AG10803 (cell line): ENCODE measurements at regions not wholly inside any gene's neighbourhood (a gene's known extent, or its start where the extent isn't known, plus 50 kb on each side); places are given as distances from the start of the nearest gene placed in this dataset.

ENCODE experiments used
- DNase-seq: peaks from one replicate; pipeline ENCODE4 v3.0.0; 2010; ENCODE audit warnings: low read depth
- H3K4me3 ChIP-seq: 2 replicates; pipeline ENCODE4 v1.5.1; 2011; ENCODE audit warnings: mild to moderate bottlenecking, low read length, control low read depth
- TF ChIP-seq, protein P1 (sequence below): conservative IDR thresholded peaks from 2 replicates; pipeline ENCODE4 v1.5.1; 2011; ENCODE audit warnings: mild to moderate bottlenecking, low read length, control low read depth, inconsistent platforms

DNA sequence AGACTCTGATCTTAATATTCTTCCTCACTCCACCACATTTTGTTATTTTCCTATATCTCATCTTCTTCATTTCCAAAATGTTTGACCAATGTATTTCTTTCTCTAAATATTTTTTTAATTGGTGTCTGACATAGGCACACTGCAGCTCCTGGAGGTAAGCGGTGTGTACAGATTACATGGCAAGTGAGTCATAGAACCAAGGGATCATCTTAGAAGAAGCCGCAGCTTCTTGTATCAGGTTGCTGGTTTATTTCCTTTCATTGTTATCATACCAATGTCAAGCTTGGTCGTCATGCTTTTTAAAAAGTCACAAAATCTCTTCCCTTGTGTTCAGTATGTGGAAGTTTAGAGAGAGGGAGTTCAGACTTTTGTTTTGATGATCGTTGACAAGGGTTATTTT, 526.1 kb upstream of the CDH18 start:
- no peak for DNase-seq
- H3K4me3 ChIP-seq = no peak overlapping the region
- TF ChIP-seq, protein P1, sequence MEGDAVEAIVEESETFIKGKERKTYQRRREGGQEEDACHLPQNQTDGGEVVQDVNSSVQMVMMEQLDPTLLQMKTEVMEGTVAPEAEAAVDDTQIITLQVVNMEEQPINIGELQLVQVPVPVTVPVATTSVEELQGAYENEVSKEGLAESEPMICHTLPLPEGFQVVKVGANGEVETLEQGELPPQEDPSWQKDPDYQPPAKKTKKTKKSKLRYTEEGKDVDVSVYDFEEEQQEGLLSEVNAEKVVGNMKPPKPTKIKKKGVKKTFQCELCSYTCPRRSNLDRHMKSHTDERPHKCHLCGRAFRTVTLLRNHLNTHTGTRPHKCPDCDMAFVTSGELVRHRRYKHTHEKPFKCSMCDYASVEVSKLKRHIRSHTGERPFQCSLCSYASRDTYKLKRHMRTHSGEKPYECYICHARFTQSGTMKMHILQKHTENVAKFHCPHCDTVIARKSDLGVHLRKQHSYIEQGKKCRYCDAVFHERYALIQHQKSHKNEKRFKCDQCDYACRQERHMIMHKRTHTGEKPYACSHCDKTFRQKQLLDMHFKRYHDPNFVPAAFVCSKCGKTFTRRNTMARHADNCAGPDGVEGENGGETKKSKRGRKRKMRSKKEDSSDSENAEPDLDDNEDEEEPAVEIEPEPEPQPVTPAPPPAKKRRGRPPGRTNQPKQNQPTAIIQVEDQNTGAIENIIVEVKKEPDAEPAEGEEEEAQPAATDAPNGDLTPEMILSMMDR = no peak

DNA sequence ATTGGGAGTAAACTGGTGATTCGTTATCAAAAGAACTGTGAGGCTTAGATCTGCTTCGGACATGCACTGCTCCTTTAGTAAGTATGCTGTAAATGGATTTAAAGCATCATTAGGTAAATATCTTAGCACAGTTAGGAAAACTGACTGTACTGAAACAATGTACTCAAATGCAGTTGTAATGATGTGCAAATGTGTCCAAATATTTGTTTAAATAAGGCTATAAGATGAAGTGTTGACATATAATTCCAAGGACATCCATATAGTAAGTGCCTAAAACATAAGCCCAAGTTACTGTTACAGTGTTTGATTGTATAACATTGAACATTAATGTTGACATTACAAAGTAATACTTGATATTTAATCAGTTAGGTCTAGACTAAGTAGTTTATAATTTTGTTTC, 512.5 kb upstream of the CDH18 start:
- no peak overlapping the region for H3K4me3 ChIP-seq
- TF ChIP-seq, protein P1 = no peak
- DNase-seq = no peak

DNA sequence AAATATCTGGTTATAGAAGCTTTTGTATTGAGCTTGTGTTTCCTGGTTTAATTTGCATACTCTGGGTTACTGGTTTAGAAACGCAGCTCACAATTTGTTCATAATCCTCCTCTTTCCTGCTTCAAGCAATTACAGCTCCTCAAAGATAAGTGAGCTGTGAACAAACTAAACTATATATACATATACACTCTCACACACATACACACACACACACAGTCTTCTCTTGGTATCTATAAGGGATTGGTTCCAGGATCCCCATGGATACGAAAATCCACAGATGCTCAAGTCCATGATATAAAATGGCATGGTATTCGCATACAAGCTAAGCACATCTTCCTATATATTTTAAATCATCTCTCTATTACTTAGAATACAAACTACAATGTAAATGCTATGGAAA, 510.9 kb upstream of the CDH18 start:
- H3K4me3 ChIP-seq = no peak overlapping the region
- DNase-seq = no peak
- TF ChIP-seq, protein P1 = no peak

DNA sequence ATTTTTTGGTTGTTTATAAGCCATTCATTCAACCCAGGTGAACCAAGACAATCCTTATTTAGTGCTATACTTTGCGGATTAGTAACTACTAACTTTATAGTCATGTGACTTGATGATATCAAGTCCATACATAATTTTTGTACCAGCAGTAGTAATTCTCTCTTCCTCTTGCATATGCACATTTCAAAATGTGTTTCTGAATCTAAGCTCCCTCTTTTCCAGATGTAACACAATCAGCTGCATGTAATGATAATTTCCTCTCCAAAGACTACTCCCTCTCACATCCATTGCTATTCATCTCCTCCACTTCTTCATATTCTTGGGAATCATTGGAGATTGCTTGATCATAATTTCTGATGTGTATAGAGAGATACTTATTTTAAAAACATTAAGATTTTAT, 510.1 kb upstream of the CDH18 start:
- no peak for DNase-seq
- TF ChIP-seq, protein P1 = no peak
- no peak overlapping the region for H3K4me3 ChIP-seq

DNA sequence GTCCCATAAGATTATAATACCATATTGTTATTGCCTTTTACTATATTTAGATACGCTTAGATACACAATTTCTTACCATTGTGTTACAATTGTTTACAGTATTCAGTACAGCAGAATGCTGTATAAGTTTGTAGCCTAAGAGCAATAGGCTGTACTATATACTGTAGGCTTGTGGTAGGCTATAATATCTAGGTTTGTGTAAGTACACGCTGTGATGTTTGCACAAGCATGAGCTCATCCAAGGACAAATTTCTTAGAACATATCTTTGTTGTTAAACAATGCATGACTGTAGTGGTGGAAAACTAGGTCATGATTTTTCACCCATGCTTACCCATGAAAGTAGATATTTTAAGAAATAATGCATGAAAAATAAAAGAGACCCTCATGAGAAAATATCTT, 509.4 kb upstream of the CDH18 start:
- no peak overlapping the region for H3K4me3 ChIP-seq
- TF ChIP-seq, protein P1 = no peak
- no peak for DNase-seq

DNA sequence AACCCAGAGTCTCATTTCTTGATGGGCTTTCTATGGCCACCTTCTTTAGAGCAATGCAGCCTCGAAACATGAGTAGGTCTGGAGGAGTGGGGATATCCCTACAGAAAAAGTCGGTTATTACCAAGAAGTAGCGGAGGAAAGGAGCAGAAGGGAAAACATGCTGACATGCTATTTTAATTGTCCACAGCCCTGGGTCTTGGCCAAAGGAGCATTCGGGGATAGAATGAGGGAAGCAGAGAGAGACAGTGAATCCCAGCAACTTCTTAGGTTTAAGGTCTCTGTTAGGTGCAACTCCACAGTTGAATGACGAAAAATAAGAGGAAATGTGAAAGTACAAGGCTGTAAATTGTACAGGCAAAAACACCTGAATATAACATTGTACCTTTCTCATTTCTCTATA, 506.7 kb upstream of the CDH18 start:
- DNase-seq = no peak
- TF ChIP-seq, protein P1 = no peak
- H3K4me3 ChIP-seq = no peak overlapping the region

DNA sequence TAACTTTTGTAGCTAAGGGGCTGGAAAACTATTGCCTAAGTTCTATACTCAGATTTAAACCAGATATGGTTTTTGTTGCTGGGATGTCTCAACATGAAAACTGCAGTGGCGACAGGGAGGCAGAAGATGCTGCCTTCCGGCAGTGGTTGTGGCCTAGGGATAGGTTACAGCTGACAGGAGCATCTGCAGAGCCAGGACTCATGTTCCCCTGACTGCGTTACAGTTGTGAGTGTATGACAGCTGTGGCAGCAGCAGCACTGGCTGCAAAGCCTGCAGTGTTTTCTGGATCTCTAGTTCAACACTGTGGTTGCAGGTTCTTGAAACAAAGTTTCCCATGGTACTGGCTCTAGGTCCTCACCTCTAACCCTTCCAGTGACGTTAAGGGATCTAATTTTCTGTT, 498.8 kb upstream of the CDH18 start:
- TF ChIP-seq, protein P1 = no peak
- no peak for DNase-seq
- H3K4me3 ChIP-seq = no peak overlapping the region
